Endothelial cell (in vitro differentiated cells): ENCODE measurements at regions not wholly inside any gene's neighbourhood (a gene's known extent, or its start where the extent isn't known, plus 50 kb on each side); places are given as distances from the start of the nearest gene placed in this dataset.

ENCODE experiments used
- DNase-seq: peaks from one replicate; pipeline ENCODE4 v3.0.0; 2021; ENCODE audit warnings: low spot score
- H3K27ac Mint-ChIP-seq: one replicate; pipeline ENCODE4 v1.8.0; 2021; ENCODE audit warnings: mixed read lengths, inconsistent platforms; ENCODE audit not compliant: unreplicated experiment
- H3K27me3 Mint-ChIP-seq: one replicate; pipeline ENCODE4 v1.8.0; 2021; ENCODE audit warnings: mild to moderate bottlenecking, moderate library complexity, mixed read lengths, inconsistent platforms; ENCODE audit not compliant: unreplicated experiment
- H3K36me3 Mint-ChIP-seq: one replicate; pipeline ENCODE4 v1.8.0; 2021; ENCODE audit warnings: mild to moderate bottlenecking, low read depth, mixed read lengths, inconsistent platforms; ENCODE audit not compliant: unreplicated experiment
- H3K4me1 Mint-ChIP-seq: one replicate; pipeline ENCODE4 v1.8.0; 2021; ENCODE audit warnings: mild to moderate bottlenecking, mixed read lengths, inconsistent platforms; ENCODE audit not compliant: unreplicated experiment
- H3K4me3 Mint-ChIP-seq: one replicate; pipeline ENCODE4 v1.8.0; 2021; ENCODE audit warnings: mild to moderate bottlenecking, mixed read lengths, inconsistent platforms; ENCODE audit not compliant: unreplicated experiment
- H3K9me3 Mint-ChIP-seq: one replicate; pipeline ENCODE4 v1.8.0; 2021; ENCODE audit warnings: mixed read lengths, inconsistent platforms; ENCODE audit not compliant: unreplicated experiment
- TF ChIP-seq, protein P1 (sequence below): fragments of 200-600 bp; sonication (generic); IDR thresholded peaks from one replicate; pipeline ENCODE4 v1.5.0; 2021; ENCODE audit warnings: antibody characterized with exemption; ENCODE audit not compliant: unreplicated experiment

GRCh38 chr2:15788455-15788829 is 151.9 kb upstream of the MYCN start:
- Mint-ChIP-seq H3K27me3 (peaks cover 3% of the 10 kb centered on the region), H3K4me3 (no peak overlapping the region), H3K4me1 (peaks cover 4% of the 10 kb centered on the region), H3K27ac (no peak overlapping the region), H3K36me3 (no peaks in the 10 kb centered on the region), H3K9me3 (no peaks in the 10 kb centered on the region)
- TF ChIP-seq, protein P1, sequence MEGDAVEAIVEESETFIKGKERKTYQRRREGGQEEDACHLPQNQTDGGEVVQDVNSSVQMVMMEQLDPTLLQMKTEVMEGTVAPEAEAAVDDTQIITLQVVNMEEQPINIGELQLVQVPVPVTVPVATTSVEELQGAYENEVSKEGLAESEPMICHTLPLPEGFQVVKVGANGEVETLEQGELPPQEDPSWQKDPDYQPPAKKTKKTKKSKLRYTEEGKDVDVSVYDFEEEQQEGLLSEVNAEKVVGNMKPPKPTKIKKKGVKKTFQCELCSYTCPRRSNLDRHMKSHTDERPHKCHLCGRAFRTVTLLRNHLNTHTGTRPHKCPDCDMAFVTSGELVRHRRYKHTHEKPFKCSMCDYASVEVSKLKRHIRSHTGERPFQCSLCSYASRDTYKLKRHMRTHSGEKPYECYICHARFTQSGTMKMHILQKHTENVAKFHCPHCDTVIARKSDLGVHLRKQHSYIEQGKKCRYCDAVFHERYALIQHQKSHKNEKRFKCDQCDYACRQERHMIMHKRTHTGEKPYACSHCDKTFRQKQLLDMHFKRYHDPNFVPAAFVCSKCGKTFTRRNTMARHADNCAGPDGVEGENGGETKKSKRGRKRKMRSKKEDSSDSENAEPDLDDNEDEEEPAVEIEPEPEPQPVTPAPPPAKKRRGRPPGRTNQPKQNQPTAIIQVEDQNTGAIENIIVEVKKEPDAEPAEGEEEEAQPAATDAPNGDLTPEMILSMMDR: no peak
- DNase-seq: no peak

DNA sequence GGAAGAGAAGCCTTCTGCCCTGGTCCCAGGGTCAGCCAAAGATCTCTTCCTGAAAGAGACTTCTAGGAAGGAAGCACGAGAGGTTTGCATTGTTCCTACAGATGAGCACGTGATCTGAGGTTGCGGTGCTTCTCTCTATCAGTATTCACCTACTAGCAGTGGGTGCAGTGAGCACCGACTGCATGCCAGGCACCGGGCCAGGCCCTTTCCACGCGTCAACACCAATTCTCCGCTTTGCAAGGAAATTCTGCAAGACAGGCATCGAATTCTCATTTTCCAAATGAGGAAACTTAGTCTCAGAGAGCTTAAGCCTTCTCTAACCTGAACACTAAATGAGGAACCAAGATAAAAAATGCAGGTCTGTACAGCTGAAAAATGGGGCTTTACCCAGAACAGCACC is 151.5 kb upstream of the MYCN start:
- H3K36me3 Mint-ChIP-seq: no peaks in the 10 kb centered on the region
- no peak for DNase-seq
- no peak overlapping the region for H3K4me3 Mint-ChIP-seq
- H3K27me3 Mint-ChIP-seq: peaks cover 3% of the 10 kb centered on the region
- peaks cover 4% of the 10 kb centered on the region for H3K4me1 Mint-ChIP-seq
- H3K27ac Mint-ChIP-seq: no peak overlapping the region
- TF ChIP-seq, protein P1: no peak
- H3K9me3 Mint-ChIP-seq: no peaks in the 10 kb centered on the region

DNA sequence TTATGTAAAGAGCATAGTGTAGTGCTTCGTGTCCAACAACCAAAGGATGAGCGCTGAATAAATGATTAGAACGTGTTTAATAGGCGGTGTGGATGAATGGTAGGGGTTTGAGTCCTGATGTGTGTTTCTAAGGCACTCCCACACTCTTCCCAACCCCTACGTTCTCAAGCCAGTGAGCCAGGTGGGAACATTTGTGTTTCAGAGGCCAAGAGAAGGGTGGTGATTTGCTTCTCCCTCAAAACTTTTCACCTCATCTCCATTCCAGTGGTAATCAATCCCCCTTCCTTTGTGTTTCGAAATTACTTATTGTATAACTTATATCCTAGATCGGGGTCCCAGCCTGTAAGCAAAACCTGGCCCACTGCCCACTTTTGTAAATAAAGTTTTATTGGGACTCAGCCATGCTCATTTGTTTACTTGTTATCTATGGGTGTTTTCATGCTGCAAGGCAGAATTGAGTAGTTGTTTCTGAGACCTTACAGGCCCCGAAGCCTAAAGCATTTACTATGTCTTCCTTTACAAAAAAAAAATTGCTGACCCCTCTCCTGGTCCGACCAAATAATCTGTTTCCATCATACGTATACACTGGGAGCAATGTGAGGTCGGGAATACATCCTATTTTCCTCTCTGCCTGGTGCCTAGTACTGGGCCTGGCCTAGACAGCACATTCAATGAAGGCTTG is 150.8 kb upstream of the MYCN start:
- Mint-ChIP-seq H3K9me3 (no peaks in the 10 kb centered on the region), H3K36me3 (no peaks in the 10 kb centered on the region), H3K27ac (no peak overlapping the region), H3K4me3 (no peak overlapping the region), H3K27me3 (peaks cover 3% of the 10 kb centered on the region), H3K4me1 (peaks cover 4% of the 10 kb centered on the region)
- no peak for DNase-seq
- TF ChIP-seq, protein P1: no peak

- Mint-ChIP-seq H3K36me3 (no peaks in the 10 kb centered on the region), H3K4me3 (no peak overlapping the region), H3K4me1 (peaks cover 4% of the 10 kb centered on the region), H3K27ac (no peak overlapping the region), H3K9me3 (no peaks in the 10 kb centered on the region), H3K27me3 (peaks cover 3% of the 10 kb centered on the region)
- DNase-seq: no peak
- TF ChIP-seq, protein P1: no peak
These were observed 150.0 kb upstream of the MYCN start for GRCh38 chr2:15790326-15790725.

- TF ChIP-seq, protein P1: no peak
- Mint-ChIP-seq H3K36me3 (no peaks in the 10 kb centered on the region), H3K9me3 (no peaks in the 10 kb centered on the region), H3K4me1 (peaks cover 4% of the 10 kb centered on the region), H3K27me3 (no peaks in the 10 kb centered on the region), H3K4me3 (no peak overlapping the region), H3K27ac (no peak overlapping the region)
- DNase-seq: no peak
These were observed 149.5 kb upstream of the MYCN start for GRCh38 chr2:15790838-15791237.
